PC-9 (cell line): ENCODE measurements at regions not wholly inside any gene's neighbourhood (a gene's known extent, or its start where the extent isn't known, plus 50 kb on each side); places are given as distances from the start of the nearest gene placed in this dataset.

Experiments used
- CTCF ChIP-seq: fragments of 200-600 bp; sonication (generic); conservative IDR thresholded peaks from 2 replicates; pipeline ENCODE4 v1.6.1; 2017; ENCODE audit warnings: mixed run types, antibody characterized with exemption, mild to moderate bottlenecking, moderate library complexity
- EZH2 ChIP-seq: fragments of 200-600 bp; sonication (generic); IDR thresholded peaks from 2 replicates; pipeline ENCODE4 v1.8.0; 2017; ENCODE audit warnings: antibody characterized with exemption, low read depth

GRCh38 chr7:138358850-138359341 is 101.2 kb upstream of the TRIM24 start:
- TF ChIP-seq CTCF, result no peak
- TF ChIP-seq EZH2, result no peak
